Karpas-422 (cell line): ENCODE measurements at regions not wholly inside any gene's neighbourhood (a gene's known extent, or its start where the extent isn't known, plus 50 kb on each side); places are given as distances from the start of the nearest gene placed in this dataset.
"Not testable (repeated sequence)": the region's sequence is repeated elsewhere in the genome, so short reads cannot be mapped to it uniquely, and the experiment has no call there.

Experiments
- DNase-seq: peaks from one replicate; pipeline ENCODE4 v3.0.0-alpha.2; 2015
- H2AFZ ChIP-seq: fragments of 200-600 bp; sonication (generic); 2 replicates; pipeline ENCODE4 v1.6.1; 2014; ENCODE audit warnings: antibody characterized with exemption, low read length, mixed read lengths
- H3K27ac ChIP-seq: fragments of 200-600 bp; sonication (generic); 2 replicates; pipeline ENCODE4 v1.5.1; 2014; ENCODE audit warnings: mild to moderate bottlenecking, low read length, moderate library complexity
- H3K27me3 ChIP-seq: fragments of 200-600 bp; sonication (generic); 2 replicates; pipeline ENCODE4 v1.6.1; 2014; ENCODE audit warnings: low read length, mixed read lengths
- H3K36me3 ChIP-seq: fragments of 200-600 bp; sonication (generic); 2 replicates; pipeline ENCODE4 v1.6.1; 2014; ENCODE audit warnings: low read length, mixed read lengths; ENCODE audit not compliant: insufficient read depth
- H3K4me1 ChIP-seq: fragments of 200-600 bp; sonication (generic); 2 replicates; pipeline ENCODE4 v1.6.1; 2014; ENCODE audit warnings: mild to moderate bottlenecking, low read length, mixed read lengths
- H3K4me2 ChIP-seq: fragments of 200-600 bp; sonication (generic); 2 replicates; pipeline ENCODE4 v1.6.1; 2014; ENCODE audit warnings: low read length, low read depth, mild to moderate bottlenecking; ENCODE audit not compliant: poor library complexity, severe bottlenecking
- H3K4me3 ChIP-seq: fragments of 200-600 bp; sonication (generic); 2 replicates; pipeline ENCODE4 v1.5.1; 2014; ENCODE audit warnings: mild to moderate bottlenecking, antibody characterized with exemption, low read length, mixed read lengths
- H3K79me2 ChIP-seq: fragments of 200-600 bp; sonication (generic); 2 replicates; pipeline ENCODE4 v1.6.1; 2014; ENCODE audit warnings: mild to moderate bottlenecking, low read length, mixed read lengths
- H3K9ac ChIP-seq: fragments of 200-600 bp; sonication (generic); 2 replicates; pipeline ENCODE4 v1.6.0; 2014; ENCODE audit warnings: low read length
- H3K9me2 ChIP-seq: fragments of 200-600 bp; sonication (generic), shearing (Covaris generic); replicated peaks from 2 replicates; pipeline ENCODE4 v1.6.0; 2014; ENCODE audit warnings: mild to moderate bottlenecking, low read length, moderate library complexity; ENCODE audit not compliant: insufficient read depth
- H3K9me3 ChIP-seq: fragments of 300-700, 200-600 bp; sonication (generic); 2 replicates; pipeline ENCODE4 v1.6.1; 2014; ENCODE audit warnings: low read length, mixed read lengths
- H4K20me1 ChIP-seq: fragments of 200-600 bp; sonication (generic); 2 replicates; pipeline ENCODE4 v1.6.1; 2014; ENCODE audit warnings: mild to moderate bottlenecking, antibody characterized with exemption, low read length, low read depth; ENCODE audit not compliant: insufficient read depth

DNA sequence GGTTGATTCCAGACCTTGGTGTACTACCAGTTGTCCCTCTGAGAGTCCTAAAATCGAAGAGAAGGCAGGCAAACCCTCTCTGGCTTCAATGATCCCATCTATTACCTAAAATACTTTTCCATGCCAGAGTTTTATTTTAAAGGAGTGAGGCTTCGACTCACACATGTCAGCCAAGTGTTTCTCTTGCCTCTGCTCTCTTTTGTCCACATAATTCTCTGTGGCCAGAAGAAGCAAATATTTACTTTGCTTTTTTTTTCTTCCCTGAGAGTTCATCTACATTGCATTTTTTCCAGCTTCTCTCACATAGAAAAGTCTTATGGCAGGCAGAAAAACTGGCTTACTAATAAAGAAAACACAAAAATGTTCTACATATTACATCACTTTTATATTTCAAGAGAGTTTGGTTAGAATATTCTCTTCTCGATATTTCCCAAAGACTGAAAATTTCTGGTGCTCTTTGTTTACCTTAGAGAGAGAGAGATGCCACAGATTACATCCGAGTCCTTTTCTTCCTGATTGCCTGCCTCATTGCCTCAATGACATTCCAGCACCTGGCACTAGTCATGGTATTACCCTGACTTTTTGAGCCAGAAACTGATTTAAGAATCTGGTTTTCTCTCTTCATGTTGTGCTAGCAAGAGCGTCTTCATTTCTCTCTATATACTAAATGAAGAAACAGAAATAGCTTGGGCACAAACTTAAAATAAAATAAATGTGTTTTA, 170.3 kb upstream of the FAM174A start:
- not testable (repeated sequence) for H3K4me2 ChIP-seq, H2AFZ ChIP-seq, H3K9me3 ChIP-seq, H3K9me2 ChIP-seq, H3K79me2 ChIP-seq, H3K27ac ChIP-seq, H3K27me3 ChIP-seq, DNase-seq, H3K4me3 ChIP-seq, H4K20me1 ChIP-seq, H3K9ac ChIP-seq, H3K36me3 ChIP-seq, H3K4me1 ChIP-seq

DNA sequence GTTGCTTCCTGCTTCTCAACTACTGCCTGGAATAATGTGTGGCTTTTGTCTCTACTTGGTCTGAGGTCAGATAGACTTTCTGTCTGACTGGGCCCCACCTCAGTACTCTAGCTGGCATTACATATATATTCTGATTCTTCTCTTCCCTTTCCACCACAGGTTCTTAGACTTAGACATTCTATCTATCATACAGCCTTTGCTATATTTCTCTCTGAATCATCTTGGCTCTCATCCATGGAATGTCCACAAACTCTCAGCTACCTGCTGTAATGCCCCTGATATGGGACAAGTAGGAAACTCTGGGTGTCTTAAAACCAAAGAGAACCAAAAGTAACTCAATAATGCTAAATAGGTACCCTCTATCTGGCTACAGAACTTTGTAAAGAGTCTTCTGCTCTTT, 170.8 kb upstream of the FAM174A start:
- H3K36me3 ChIP-seq, DNase-seq, H3K4me1 ChIP-seq, H3K27ac ChIP-seq, H3K9me3 ChIP-seq, H4K20me1 ChIP-seq, H3K79me2 ChIP-seq, H3K4me3 ChIP-seq, H2AFZ ChIP-seq, H3K4me2 ChIP-seq, H3K9ac ChIP-seq, H3K9me2 ChIP-seq, H3K27me3 ChIP-seq: not testable (repeated sequence)

DNA sequence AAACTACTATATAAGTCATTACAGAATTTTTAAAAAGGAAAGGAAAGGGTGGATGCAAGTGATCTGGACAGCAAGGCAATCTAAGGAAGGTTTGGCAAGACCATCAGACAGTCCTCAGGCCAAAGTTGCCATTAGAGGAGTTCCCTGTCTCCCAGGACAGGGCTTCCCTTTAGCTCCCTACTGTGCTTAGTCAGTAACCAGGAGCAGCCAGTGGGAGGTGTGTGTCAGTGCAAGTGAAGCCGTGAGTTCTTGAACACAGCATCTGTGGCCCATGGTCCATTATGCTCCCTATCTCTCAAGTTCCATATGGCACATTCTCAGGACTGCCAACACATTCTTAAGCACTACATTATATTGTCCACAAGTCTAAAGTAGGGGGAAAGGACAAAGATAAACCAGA, 175.2 kb upstream of the FAM174A start:
- not testable (repeated sequence) for H3K4me1 ChIP-seq, H3K9me3 ChIP-seq, H3K9me2 ChIP-seq, H3K36me3 ChIP-seq, H3K27me3 ChIP-seq, H2AFZ ChIP-seq, H3K4me3 ChIP-seq, H3K27ac ChIP-seq, H3K4me2 ChIP-seq, DNase-seq, H3K9ac ChIP-seq, H3K79me2 ChIP-seq, H4K20me1 ChIP-seq

GRCh38 chr5:100346269-100346668, 188.9 kb upstream of the FAM174A start:
- not testable (repeated sequence) for H3K9me3 ChIP-seq, H3K9ac ChIP-seq, H3K27me3 ChIP-seq, H3K36me3 ChIP-seq, H4K20me1 ChIP-seq, DNase-seq, H3K4me2 ChIP-seq, H3K4me3 ChIP-seq, H2AFZ ChIP-seq, H3K4me1 ChIP-seq, H3K27ac ChIP-seq, H3K9me2 ChIP-seq, H3K79me2 ChIP-seq

GRCh38 chr5:100341485-100341884, 193.7 kb upstream of the FAM174A start:
- H3K4me2 ChIP-seq, H3K79me2 ChIP-seq, H4K20me1 ChIP-seq, H3K36me3 ChIP-seq, H3K9me3 ChIP-seq, H3K27me3 ChIP-seq, H3K9ac ChIP-seq, H3K4me3 ChIP-seq, H3K4me1 ChIP-seq, H3K27ac ChIP-seq, DNase-seq, H2AFZ ChIP-seq, H3K9me2 ChIP-seq: not testable (repeated sequence)

- no peaks in the 10 kb centered on the region for H3K9me2 ChIP-seq
- H3K79me2 ChIP-seq = no peaks in the 10 kb centered on the region
- no peak overlapping the region for H2AFZ ChIP-seq
- DNase-seq = no peak
- no peaks in the 10 kb centered on the region for H3K4me1 ChIP-seq
- H3K9me3 ChIP-seq = no peaks in the 10 kb centered on the region
- H3K9ac ChIP-seq = no peak overlapping the region
- H4K20me1 ChIP-seq = no peaks in the 10 kb centered on the region
- no peak overlapping the region for H3K4me2 ChIP-seq
- H3K4me3 ChIP-seq = no peak overlapping the region
- H3K27ac ChIP-seq = no peak overlapping the region
- H3K27me3 ChIP-seq = no peaks in the 10 kb centered on the region
- H3K36me3 ChIP-seq = no peaks in the 10 kb centered on the region
These were observed 212.7 kb upstream of the FAM174A start for GRCh38 chr5:100322483-100322882.

GRCh38 chr5:100319885-100320284, 215.3 kb upstream of the FAM174A start:
- Histone ChIP-seq H3K27me3 (no peaks in the 10 kb centered on the region), H3K9me2 (no peaks in the 10 kb centered on the region), H3K79me2 (no peaks in the 10 kb centered on the region), H3K4me2 (no peak overlapping the region), H3K4me3 (no peak overlapping the region), H3K9me3 (no peaks in the 10 kb centered on the region), H3K27ac (no peak overlapping the region), H3K9ac (no peak overlapping the region), H3K4me1 (no peaks in the 10 kb centered on the region), H3K36me3 (no peaks in the 10 kb centered on the region), H2AFZ (no peak overlapping the region), H4K20me1 (no peaks in the 10 kb centered on the region)
- DNase-seq = no peak

- no peaks in the 10 kb centered on the region for H3K9me3 ChIP-seq
- H3K4me1 ChIP-seq = no peaks in the 10 kb centered on the region
- H3K79me2 ChIP-seq = no peaks in the 10 kb centered on the region
- no peak overlapping the region for H3K4me2 ChIP-seq
- H3K27me3 ChIP-seq = no peaks in the 10 kb centered on the region
- no peaks in the 10 kb centered on the region for H3K36me3 ChIP-seq
- H4K20me1 ChIP-seq = no peaks in the 10 kb centered on the region
- H2AFZ ChIP-seq = no peak overlapping the region
- no peak for DNase-seq
- no peak overlapping the region for H3K27ac ChIP-seq
- H3K4me3 ChIP-seq = no peak overlapping the region
- H3K9ac ChIP-seq = no peak overlapping the region
- no peaks in the 10 kb centered on the region for H3K9me2 ChIP-seq
These were observed 221.5 kb upstream of the FAM174A start for GRCh38 chr5:100313657-100314056.

DNA sequence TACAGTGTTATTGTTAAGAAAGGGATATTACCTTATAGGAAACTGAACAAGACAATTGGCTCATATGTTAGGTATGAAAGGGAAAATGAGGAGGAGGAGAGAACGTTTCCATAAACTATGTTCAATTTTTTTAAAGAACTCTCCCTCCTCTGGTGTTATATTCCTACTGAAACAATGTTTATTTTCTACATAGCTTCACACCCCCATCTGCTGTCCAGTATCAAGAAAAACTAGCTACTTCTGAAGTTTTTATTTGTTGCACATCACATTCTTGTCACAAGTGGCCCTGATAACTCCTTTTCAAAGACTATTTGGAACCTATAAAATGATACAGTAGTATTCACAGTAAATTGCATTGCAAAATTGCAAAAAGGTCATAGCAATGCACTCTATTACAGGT, 223.4 kb upstream of the FAM174A start:
- Histone ChIP-seq H3K9me2 (no peaks in the 10 kb centered on the region), H3K4me1 (no peaks in the 10 kb centered on the region), H3K4me2 (no peak overlapping the region), H3K4me3 (no peak overlapping the region), H2AFZ (no peak overlapping the region), H4K20me1 (no peaks in the 10 kb centered on the region), H3K27ac (no peak overlapping the region), H3K79me2 (no peaks in the 10 kb centered on the region), H3K36me3 (no peaks in the 10 kb centered on the region), H3K27me3 (no peaks in the 10 kb centered on the region), H3K9ac (no peak overlapping the region), H3K9me3 (no peaks in the 10 kb centered on the region)
- DNase-seq = no peak
